Upper lobe of right lung (tissue), 1 donor: ENCODE measurements at regions not wholly inside any gene's neighbourhood (a gene's known extent, or its start where the extent isn't known, plus 50 kb on each side); places are given as distances from the start of the nearest gene placed in this dataset.

Experiments used
- ATAC-seq: fragments of 200-7000 bp; cut with Tn5 transposase; one replicate; pipeline ENCODE4 v1.9.1; 2020; ENCODE audit warnings: mild to moderate bottlenecking, moderate library complexity
- DNase-seq: peaks from one replicate; pipeline ENCODE4 v3.0.0-alpha.2; 2020
- H3K27ac ChIP-seq: fragments of 200-600 bp; one replicate; pipeline ENCODE4 v1.8.0; 2022
- H3K27me3 ChIP-seq: fragments of 200-600 bp; one replicate; pipeline ENCODE4 v1.8.0; 2022; ENCODE audit warnings: mild to moderate bottlenecking
- H3K36me3 ChIP-seq: fragments of 200-600 bp; one replicate; pipeline ENCODE4 v1.8.0; 2022
- H3K4me1 ChIP-seq: fragments of 200-600 bp; one replicate; pipeline ENCODE4 v1.8.0; 2022
- H3K4me3 ChIP-seq: fragments of 200-600 bp; one replicate; pipeline ENCODE4 v1.8.0; 2022; ENCODE audit warnings: mild to moderate bottlenecking
- H3K9me3 ChIP-seq: fragments of 200-600 bp; one replicate; pipeline ENCODE4 v1.8.0; 2022
- intact Hi-C: fragments of 100-400 bp; cut with DNase I; formaldehyde crosslinking; loops from one replicate; pipeline ENCODE4 v1.11.0; 2022
- TF ChIP-seq, protein P1 (sequence below): fragments of 200-600 bp; IDR thresholded peaks from one replicate; pipeline ENCODE4 v1.8.0; 2022; ENCODE audit warnings: antibody characterized with exemption
- donor health status: DM: no; HTN: yes; CAD: no; lungs with severe emphysema.

GRCh38 chr5:179431221-179431824 lies 86.1 kb upstream of the ADAMTS2 start:
- H3K36me3 ChIP-seq: no peaks in the 10 kb centered on the region
- no peaks in the 10 kb centered on the region for H3K4me1 ChIP-seq
- DNase-seq (peak; percentile 27), ATAC-seq (no peak)
- TF ChIP-seq, protein P1, sequence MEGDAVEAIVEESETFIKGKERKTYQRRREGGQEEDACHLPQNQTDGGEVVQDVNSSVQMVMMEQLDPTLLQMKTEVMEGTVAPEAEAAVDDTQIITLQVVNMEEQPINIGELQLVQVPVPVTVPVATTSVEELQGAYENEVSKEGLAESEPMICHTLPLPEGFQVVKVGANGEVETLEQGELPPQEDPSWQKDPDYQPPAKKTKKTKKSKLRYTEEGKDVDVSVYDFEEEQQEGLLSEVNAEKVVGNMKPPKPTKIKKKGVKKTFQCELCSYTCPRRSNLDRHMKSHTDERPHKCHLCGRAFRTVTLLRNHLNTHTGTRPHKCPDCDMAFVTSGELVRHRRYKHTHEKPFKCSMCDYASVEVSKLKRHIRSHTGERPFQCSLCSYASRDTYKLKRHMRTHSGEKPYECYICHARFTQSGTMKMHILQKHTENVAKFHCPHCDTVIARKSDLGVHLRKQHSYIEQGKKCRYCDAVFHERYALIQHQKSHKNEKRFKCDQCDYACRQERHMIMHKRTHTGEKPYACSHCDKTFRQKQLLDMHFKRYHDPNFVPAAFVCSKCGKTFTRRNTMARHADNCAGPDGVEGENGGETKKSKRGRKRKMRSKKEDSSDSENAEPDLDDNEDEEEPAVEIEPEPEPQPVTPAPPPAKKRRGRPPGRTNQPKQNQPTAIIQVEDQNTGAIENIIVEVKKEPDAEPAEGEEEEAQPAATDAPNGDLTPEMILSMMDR: no peak
- H3K9me3 ChIP-seq: no peaks in the 10 kb centered on the region
- H3K27me3 ChIP-seq: no peaks in the 10 kb centered on the region
- intact Hi-C loops: no loop called here
- H3K4me3 ChIP-seq: no peak overlapping the region
- H3K27ac ChIP-seq: no peak overlapping the region

DNA sequence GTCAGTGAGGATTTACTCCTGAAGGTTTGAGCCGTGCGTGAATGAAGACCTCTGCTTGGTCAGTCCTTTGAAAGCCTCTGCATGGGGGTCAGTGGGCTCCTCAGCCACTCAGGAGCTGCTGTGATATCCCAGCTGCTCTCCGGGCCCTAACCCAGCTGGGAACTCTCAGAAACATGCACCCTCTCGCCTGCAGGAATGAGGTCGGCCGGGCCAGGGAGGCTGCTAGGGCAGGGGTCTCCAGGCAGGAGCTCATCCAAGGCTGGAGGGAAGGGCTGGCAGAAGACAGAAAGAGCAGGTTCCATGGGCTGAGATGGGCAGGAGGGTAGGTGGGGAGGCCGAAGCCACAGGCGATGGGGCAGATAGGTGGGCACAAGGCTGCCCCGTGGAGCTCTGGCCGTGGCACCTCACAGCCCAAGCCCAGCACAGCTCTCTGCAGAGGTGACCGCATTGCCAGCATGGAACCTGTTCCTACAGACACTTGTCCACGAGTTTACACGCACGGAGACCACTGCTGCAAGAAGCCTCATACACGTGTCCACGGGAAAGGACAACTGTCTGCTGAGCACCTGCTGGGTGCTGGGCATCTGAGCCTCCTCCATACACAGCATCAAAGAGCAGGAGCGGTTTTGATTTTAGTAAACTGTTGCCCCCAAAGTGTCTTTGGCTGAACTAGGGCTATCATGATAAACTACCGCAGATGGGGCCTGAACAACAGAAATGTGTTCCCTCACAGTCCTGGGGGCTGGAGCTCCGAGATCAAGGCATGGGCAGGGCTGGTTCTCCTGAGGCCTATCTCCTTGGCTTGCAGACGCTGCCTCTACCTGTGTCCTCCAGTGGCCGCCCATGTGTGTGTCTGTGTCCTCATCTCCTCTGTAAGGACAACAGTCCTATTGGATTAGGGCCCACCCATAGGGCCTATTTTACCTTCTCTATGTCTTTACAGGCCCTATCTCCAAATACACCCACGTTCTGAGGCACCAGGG lies 85.2 kb upstream of the ADAMTS2 start:
- no peaks in the 10 kb centered on the region for H3K9me3 ChIP-seq
- no peaks in the 10 kb centered on the region for H3K4me1 ChIP-seq
- no peaks in the 10 kb centered on the region for H3K36me3 ChIP-seq
- no peak overlapping the region for H3K4me3 ChIP-seq
- no peaks in the 10 kb centered on the region for H3K27me3 ChIP-seq
- DNase-seq (peak; percentile 51), ATAC-seq (peak; percentile 6)
- H3K27ac ChIP-seq: no peak overlapping the region
- TF ChIP-seq, protein P1: no peak
- intact Hi-C loops: no loop called here

- DNase-seq (peak; percentile 51), ATAC-seq (no peak)
- Histone ChIP-seq H3K4me3 (no peak overlapping the region), H3K27ac (no peak overlapping the region), H3K9me3 (no peaks in the 10 kb centered on the region), H3K4me1 (no peaks in the 10 kb centered on the region), H3K36me3 (no peaks in the 10 kb centered on the region), H3K27me3 (no peaks in the 10 kb centered on the region)
- intact Hi-C loops: no loop called here
- TF ChIP-seq, protein P1: no peak
Measured at GRCh38 chr5:179427676-179428056, 82.4 kb upstream of the ADAMTS2 start.

DNA sequence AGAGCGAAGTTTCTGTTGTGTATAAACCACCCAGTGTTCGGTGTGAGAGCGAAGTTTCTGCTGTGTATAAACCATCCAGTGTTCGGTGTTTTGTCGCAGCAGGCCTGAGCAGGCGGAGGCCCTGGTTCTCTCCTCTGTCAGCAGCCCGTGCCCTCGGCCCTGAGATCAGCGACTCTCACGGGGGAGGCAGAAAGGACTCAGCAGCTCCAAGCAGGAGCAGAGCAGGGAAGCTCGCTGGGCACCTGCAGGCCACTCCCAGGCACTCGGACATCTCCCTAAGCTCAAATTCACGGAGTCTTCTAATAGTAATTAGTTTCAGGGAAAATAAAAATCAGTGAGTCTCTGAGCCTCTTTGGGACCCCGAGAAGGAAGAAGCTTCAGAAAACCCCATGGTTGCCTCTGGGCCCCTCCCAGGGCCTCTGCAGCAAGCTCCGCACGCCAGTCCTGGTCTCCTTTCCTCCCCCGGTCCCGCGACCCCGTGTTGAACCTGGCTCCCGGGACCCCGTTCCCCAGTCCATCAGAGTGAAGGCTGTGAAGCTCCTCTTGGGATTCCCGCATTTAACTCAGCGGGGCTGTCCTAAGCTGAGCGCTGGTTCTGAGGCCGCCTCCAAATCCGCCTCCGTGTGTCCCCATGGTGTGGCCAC lies 81.9 kb upstream of the ADAMTS2 start:
- no peak overlapping the region for H3K4me3 ChIP-seq
- H3K9me3 ChIP-seq: no peaks in the 10 kb centered on the region
- TF ChIP-seq, protein P1: no peak
- no peak overlapping the region for H3K27ac ChIP-seq
- no peaks in the 10 kb centered on the region for H3K36me3 ChIP-seq
- intact Hi-C loops: no loop called here
- H3K27me3 ChIP-seq: no peaks in the 10 kb centered on the region
- ATAC-seq (no peak), DNase-seq (peak; percentile 37)
- no peaks in the 10 kb centered on the region for H3K4me1 ChIP-seq

- Histone ChIP-seq H3K27me3 (peaks cover 1% of the 10 kb centered on the region), H3K27ac (no peak overlapping the region), H3K36me3 (no peaks in the 10 kb centered on the region), H3K4me3 (no peak overlapping the region), H3K9me3 (no peaks in the 10 kb centered on the region), H3K4me1 (no peaks in the 10 kb centered on the region)
- TF ChIP-seq, protein P1: no peak
- peak; percentile 40 for DNase-seq
- intact Hi-C loops: no loop called here
- no peak for ATAC-seq
Measured at GRCh38 chr5:179422908-179423481, 77.7 kb upstream of the ADAMTS2 start.
